Stomach (tissue), 4 donors: ENCODE measurements at regions not wholly inside any gene's neighbourhood (a gene's known extent, or its start where the extent isn't known, plus 50 kb on each side); places are given as distances from the start of the nearest gene placed in this dataset.

Source experiments
- CTCF ChIP-seq, 7 experiments: fragments of 450-650 bp in 4 of 7; fragments of 200-600 bp in 3 of 7; sonication (generic) in 3 of 7; IDR thresholded peaks; one replicate each; pipeline ENCODE4 v1.5.1; 2016 to 2019; ENCODE audit warnings: antibody characterized with exemption in 7 of 7, control low read depth in 2 of 7, mild to moderate bottlenecking in 1 of 7
- EP300 ChIP-seq: sonication (generic); formaldehyde crosslinking; IDR thresholded peaks from one replicate; pipeline ENCODE4 v1.6.1; 2017; ENCODE audit warnings: antibody characterized with exemption
- POLR2A ChIP-seq, 4 donors: fragments of 450-650 bp; IDR thresholded peaks; one replicate each; pipeline ENCODE4 v1.6.1; 2016; ENCODE audit warnings: antibody characterized with exemption in 4 of 4, control low read depth in 2 of 4, mild to moderate bottlenecking in 1 of 4, moderate library complexity in 1 of 4

DNA sequence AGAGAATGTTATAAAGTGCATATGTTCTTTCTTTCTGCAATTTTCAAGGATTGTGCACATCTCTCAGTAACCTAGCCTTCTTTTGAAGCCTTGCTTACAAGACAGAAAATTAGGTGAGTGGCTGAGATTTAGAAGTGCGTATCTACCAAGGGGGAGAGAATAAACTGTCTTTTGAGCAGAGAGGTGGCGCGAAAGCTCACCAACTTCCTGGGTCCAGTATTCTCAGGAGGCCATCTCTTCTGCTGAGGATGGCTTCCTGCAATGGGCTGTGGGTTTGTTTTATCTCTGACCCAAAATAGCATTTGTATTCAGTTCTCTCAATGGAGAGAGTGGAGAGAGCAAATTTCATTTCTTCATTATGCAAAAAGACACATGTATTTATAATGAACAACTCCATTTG, 75.4 kb upstream of the RPS23 start:
- no peak for TF ChIP-seq CTCF (IDR thresholded peaks at IDR 0.05)
- TF ChIP-seq EP300: no peak
- no peak for TF ChIP-seq POLR2A (IDR thresholded peaks at IDR 0.05)
